ENCODE measurements at regions not wholly inside any gene's neighbourhood (a gene's known extent, or its start where the extent isn't known, plus 50 kb on each side); places are given as distances from the start of the nearest gene placed in this dataset.
"Not testable (repeated sequence)": the region's sequence is repeated elsewhere in the genome, so short reads cannot be mapped to it uniquely, and the experiment has no call there.

- Histone ChIP-seq H3K9me3 (ENCODE audit: control insufficient read depth, low read length) (no peaks in the 10 kb centered on the region), H3K27ac (ENCODE audit: low read depth in 1 of 2, low read length in 2 of 2) (no peak overlapping the region), H3K4me1 (ENCODE audit: control insufficient read depth in 1 of 2, insufficient read depth in 2 of 2, low read length in 2 of 2) (no peaks in the 10 kb centered on the region), H3K4me3 (ENCODE audit: low read length in 2 of 2) (no peak overlapping the region), H3K27me3 (ENCODE audit: control insufficient read depth in 1 of 2, insufficient read depth in 2 of 2, low read length in 1 of 2) (no peaks in the 10 kb centered on the region), H3K36me3 (ENCODE audit: control insufficient read depth in 1 of 2, insufficient read depth in 2 of 2, low read length in 1 of 2) (no peaks in the 10 kb centered on the region)
- ATAC-seq (ENCODE audit: low FRiP score) (no peak), DNase-seq (no peak)
- intact Hi-C loops (cut with DNase I): no loop called here
- WGBS, 2 donors: 79 to 86% methylated on average over 4 of the region's 4 CpGs
Observed at GRCh38 chr5:105882956-105883481, 1787.7 kb downstream of the EFNA5 start.

GRCh38 chr5:105878402-105878801 lies 1792.3 kb downstream of the EFNA5 start:
- Histone ChIP-seq H3K36me3 (ENCODE audit: control insufficient read depth in 1 of 2, insufficient read depth in 2 of 2, low read length in 1 of 2) (no peaks in the 10 kb centered on the region), H3K4me3 (ENCODE audit: low read length in 2 of 2) (no peak overlapping the region), H3K9me3 (ENCODE audit: control insufficient read depth, low read length) (no peaks in the 10 kb centered on the region), H3K27ac (ENCODE audit: low read depth in 1 of 2, low read length in 2 of 2) (no peak overlapping the region), H3K4me1 (ENCODE audit: control insufficient read depth in 1 of 2, insufficient read depth in 2 of 2, low read length in 2 of 2) (no peaks in the 10 kb centered on the region), H3K27me3 (ENCODE audit: control insufficient read depth in 1 of 2, insufficient read depth in 2 of 2, low read length in 1 of 2) (no peaks in the 10 kb centered on the region)
- no peak for ATAC-seq (ENCODE audit: low FRiP score)
- no peak for DNase-seq
- intact Hi-C loops (cut with DNase I): no loop called here
- 90 to 96% methylated on average over 1 of the region's 1 CpG for WGBS, 2 donors

DNA sequence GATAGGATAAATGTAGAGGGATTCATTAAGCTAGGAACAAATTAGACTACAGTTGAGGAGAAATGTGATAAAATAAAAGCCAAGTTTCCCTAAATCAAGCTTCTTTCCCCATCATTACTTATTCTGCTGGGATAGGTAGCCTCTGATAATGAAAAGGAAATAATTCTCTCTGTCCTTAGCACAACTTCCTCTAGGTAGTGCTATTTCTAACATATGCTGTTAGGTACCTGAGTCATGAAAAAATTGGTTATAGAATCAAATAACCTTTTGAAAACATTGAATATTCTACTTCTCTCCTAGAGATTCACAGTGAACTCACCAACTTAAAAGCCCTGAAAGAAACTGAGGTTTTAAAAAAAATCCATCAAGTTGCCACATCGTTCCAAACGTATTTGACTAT lies 1793.1 kb downstream of the EFNA5 start:
- no peaks in the 10 kb centered on the region for H3K9me3 ChIP-seq (ENCODE audit: control insufficient read depth, low read length)
- H3K4me1 ChIP-seq (ENCODE audit: control insufficient read depth in 1 of 2, insufficient read depth in 2 of 2, low read length in 2 of 2): no peaks in the 10 kb centered on the region
- H3K27me3 ChIP-seq (ENCODE audit: control insufficient read depth in 1 of 2, insufficient read depth in 2 of 2, low read length in 1 of 2): no peaks in the 10 kb centered on the region
- no peaks in the 10 kb centered on the region for H3K36me3 ChIP-seq (ENCODE audit: control insufficient read depth in 1 of 2, insufficient read depth in 2 of 2, low read length in 1 of 2)
- WGBS, 2 donors: 96% methylated on average over 2 of the region's 2 CpGs
- no peak overlapping the region for H3K27ac ChIP-seq (ENCODE audit: low read depth in 1 of 2, low read length in 2 of 2)
- intact Hi-C loops (cut with DNase I): no loop called here
- no peak for DNase-seq
- H3K4me3 ChIP-seq (ENCODE audit: low read length in 2 of 2): no peak overlapping the region
- ATAC-seq (ENCODE audit: low FRiP score): no peak

DNA sequence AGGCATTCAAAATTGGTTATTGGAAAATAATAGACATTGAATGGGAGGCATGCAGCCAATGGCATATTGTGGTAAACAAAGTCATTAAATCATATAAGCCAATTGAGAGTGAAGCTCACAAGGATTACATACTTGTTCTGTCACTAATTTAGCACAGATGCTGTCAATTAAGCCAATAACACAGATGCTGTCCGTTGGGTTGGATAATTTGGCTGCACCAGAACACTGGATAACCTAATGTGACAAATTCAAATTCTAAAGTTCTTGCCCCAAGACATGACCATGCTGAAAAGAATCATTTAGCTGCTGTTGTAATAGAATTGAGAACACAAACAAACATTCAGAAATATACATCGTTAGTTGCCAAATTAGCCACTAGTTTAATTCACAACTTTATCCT lies 1796.4 kb downstream of the EFNA5 start:
- no peak for ATAC-seq (ENCODE audit: low FRiP score)
- intact Hi-C loops (cut with DNase I): no loop called here

GRCh38 chr5:105872569-105873270 lies 1798.0 kb downstream of the EFNA5 start:
- intact Hi-C loops (cut with DNase I): no loop called here
- Histone ChIP-seq H3K27ac (ENCODE audit: low read depth in 1 of 2, low read length in 2 of 2) (no peak overlapping the region), H3K36me3 (ENCODE audit: control insufficient read depth in 1 of 2, insufficient read depth in 2 of 2, low read length in 1 of 2) (no peaks in the 10 kb centered on the region), H3K4me1 (ENCODE audit: control insufficient read depth in 1 of 2, insufficient read depth in 2 of 2, low read length in 2 of 2) (no peaks in the 10 kb centered on the region), H3K9me3 (ENCODE audit: control insufficient read depth, low read length) (no peaks in the 10 kb centered on the region), H3K4me3 (ENCODE audit: low read length in 2 of 2) (no peak overlapping the region), H3K27me3 (ENCODE audit: control insufficient read depth in 1 of 2, insufficient read depth in 2 of 2, low read length in 1 of 2) (no peaks in the 10 kb centered on the region)
- ATAC-seq (ENCODE audit: low FRiP score) (no peak), DNase-seq (no peak)
- 90 to 91% methylated on average over 15 of the region's 15 CpGs for WGBS, 2 donors

More for the DNA sequence above, 1796.4 kb downstream of the EFNA5 start:
- no peaks in the 10 kb centered on the region for H3K36me3 ChIP-seq (ENCODE audit: control insufficient read depth in 1 of 2, insufficient read depth in 2 of 2, low read length in 1 of 2)
- no peak overlapping the region for H3K4me3 ChIP-seq (ENCODE audit: low read length in 2 of 2)
- 89 to 92% methylated on average over 2 of the region's 2 CpGs for WGBS, 2 donors
- H3K4me1 ChIP-seq (ENCODE audit: control insufficient read depth in 1 of 2, insufficient read depth in 2 of 2, low read length in 2 of 2): no peaks in the 10 kb centered on the region
- no peaks in the 10 kb centered on the region for H3K27me3 ChIP-seq (ENCODE audit: control insufficient read depth in 1 of 2, insufficient read depth in 2 of 2, low read length in 1 of 2)
- no peaks in the 10 kb centered on the region for H3K9me3 ChIP-seq (ENCODE audit: control insufficient read depth, low read length)
- no peak overlapping the region for H3K27ac ChIP-seq (ENCODE audit: low read depth in 1 of 2, low read length in 2 of 2)
- DNase-seq: no peak

GRCh38 chr5:105868038-105868780 lies 1802.5 kb downstream of the EFNA5 start:
- no peak for ATAC-seq (ENCODE audit: low FRiP score)
- WGBS, 2 donors: 96 to 100% methylated on average over 1 of the region's 1 CpG
- no peak for DNase-seq
- Histone ChIP-seq H3K4me1 (ENCODE audit: control insufficient read depth in 1 of 2, insufficient read depth in 2 of 2, low read length in 2 of 2) (no peaks in the 10 kb centered on the region), H3K27ac (ENCODE audit: low read depth in 1 of 2, low read length in 2 of 2) (no peak overlapping the region), H3K4me3 (ENCODE audit: low read length in 2 of 2) (no peak overlapping the region), H3K36me3 (ENCODE audit: control insufficient read depth in 1 of 2, insufficient read depth in 2 of 2, low read length in 1 of 2) (no peaks in the 10 kb centered on the region), H3K9me3 (ENCODE audit: control insufficient read depth, low read length) (no peaks in the 10 kb centered on the region), H3K27me3 (ENCODE audit: control insufficient read depth in 1 of 2, insufficient read depth in 2 of 2, low read length in 1 of 2) (no peaks in the 10 kb centered on the region)
- intact Hi-C loops (cut with DNase I): no loop called here

GRCh38 chr5:105865834-105866233 lies 1804.9 kb downstream of the EFNA5 start:
- H3K27me3 ChIP-seq (ENCODE audit: control insufficient read depth in 1 of 2, insufficient read depth in 2 of 2, low read length in 1 of 2): no peaks in the 10 kb centered on the region
- intact Hi-C loops (cut with DNase I): no loop called here
- no peak for ATAC-seq (ENCODE audit: low FRiP score)
- H3K4me1 ChIP-seq (ENCODE audit: control insufficient read depth in 1 of 2, insufficient read depth in 2 of 2, low read length in 2 of 2): no peaks in the 10 kb centered on the region
- no peaks in the 10 kb centered on the region for H3K9me3 ChIP-seq (ENCODE audit: control insufficient read depth, low read length)
- no peak for DNase-seq
- H3K36me3 ChIP-seq (ENCODE audit: control insufficient read depth in 1 of 2, insufficient read depth in 2 of 2, low read length in 1 of 2): no peaks in the 10 kb centered on the region
- no peak overlapping the region for H3K27ac ChIP-seq (ENCODE audit: low read depth in 1 of 2, low read length in 2 of 2)
- 93 to 94% methylated on average over 1 of the region's 1 CpG for WGBS, 2 donors
- no peak overlapping the region for H3K4me3 ChIP-seq (ENCODE audit: low read length in 2 of 2)

DNA sequence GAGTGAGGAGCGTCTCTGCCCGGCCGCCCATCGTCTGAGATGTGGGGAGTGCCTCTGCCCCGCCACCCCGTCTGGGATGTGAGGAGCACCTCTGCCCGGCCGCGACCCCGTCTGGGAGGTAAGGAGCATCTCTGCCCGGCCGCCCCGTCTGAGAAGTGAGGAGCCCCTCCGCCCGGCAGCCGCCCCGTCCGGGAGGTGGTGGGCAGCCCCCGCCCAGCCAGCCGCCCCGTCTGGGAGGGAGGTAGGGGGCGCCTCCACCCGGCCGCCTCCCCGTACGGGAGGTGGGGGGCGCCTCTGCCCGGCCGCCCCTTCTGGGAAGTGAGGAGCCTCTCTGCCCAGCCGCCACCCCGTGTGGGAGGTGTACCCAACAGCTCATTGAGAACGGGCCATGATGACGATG lies 1811.4 kb downstream of the EFNA5 start:
- H3K27ac ChIP-seq (ENCODE audit: low read depth in 1 of 2, low read length in 2 of 2); H3K4me3 ChIP-seq (ENCODE audit: low read length in 2 of 2); DNase-seq; H3K4me1 ChIP-seq (ENCODE audit: control insufficient read depth in 1 of 2, insufficient read depth in 2 of 2, low read length in 2 of 2); intact Hi-C loops (cut with DNase I); ATAC-seq (ENCODE audit: low FRiP score); H3K27me3 ChIP-seq (ENCODE audit: control insufficient read depth in 1 of 2, insufficient read depth in 2 of 2, low read length in 1 of 2); H3K36me3 ChIP-seq (ENCODE audit: control insufficient read depth in 1 of 2, insufficient read depth in 2 of 2, low read length in 1 of 2); H3K9me3 ChIP-seq (ENCODE audit: control insufficient read depth, low read length): not testable (repeated sequence)
- 96 to 98% methylated on average over 23 to 33 of the region's 33 CpGs for WGBS, 2 donors

DNA sequence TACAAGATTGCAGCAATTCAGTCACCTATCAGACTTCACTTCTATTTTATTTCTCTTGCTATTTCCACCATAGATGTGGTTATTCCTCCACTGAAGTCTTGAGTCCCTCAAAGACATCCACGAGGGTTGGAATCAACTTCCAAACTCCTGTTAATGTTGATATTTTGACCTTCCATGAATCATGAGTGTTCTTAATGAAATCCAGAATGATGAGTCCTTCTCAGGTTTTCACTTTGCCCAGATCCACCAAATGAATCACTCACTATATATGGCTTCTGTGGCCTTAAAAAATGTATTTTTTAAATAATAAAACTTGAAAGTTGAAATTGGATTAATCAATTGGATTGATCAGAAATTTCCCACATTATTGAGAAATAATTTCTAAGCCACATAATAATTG lies 1821.0 kb downstream of the EFNA5 start:
- Histone ChIP-seq H3K9me3 (ENCODE audit: control insufficient read depth, low read length) (peaks cover 1% of the 10 kb centered on the region), H3K27me3 (ENCODE audit: control insufficient read depth in 1 of 2, insufficient read depth in 2 of 2, low read length in 1 of 2) (no peaks in the 10 kb centered on the region), H3K4me3 (ENCODE audit: low read length in 2 of 2) (no peak overlapping the region), H3K4me1 (ENCODE audit: control insufficient read depth in 1 of 2, insufficient read depth in 2 of 2, low read length in 2 of 2) (no peaks in the 10 kb centered on the region), H3K27ac (ENCODE audit: low read depth in 1 of 2, low read length in 2 of 2) (no peak overlapping the region), H3K36me3 (ENCODE audit: control insufficient read depth in 1 of 2, insufficient read depth in 2 of 2, low read length in 1 of 2) (no peaks in the 10 kb centered on the region)
- intact Hi-C loops (cut with DNase I): no loop called here
- WGBS, 2 donors: 67 to 76% methylated on average over 1 of the region's 1 CpG
- no peak for ATAC-seq (ENCODE audit: low FRiP score)
- DNase-seq: no peak

Measured in aorta (tissue), 5 donors.